ENCODE measurements at regions not wholly inside any gene's neighbourhood (a gene's known extent, or its start where the extent isn't known, plus 50 kb on each side); places are given as distances from the start of the nearest gene placed in this dataset.

DNA sequence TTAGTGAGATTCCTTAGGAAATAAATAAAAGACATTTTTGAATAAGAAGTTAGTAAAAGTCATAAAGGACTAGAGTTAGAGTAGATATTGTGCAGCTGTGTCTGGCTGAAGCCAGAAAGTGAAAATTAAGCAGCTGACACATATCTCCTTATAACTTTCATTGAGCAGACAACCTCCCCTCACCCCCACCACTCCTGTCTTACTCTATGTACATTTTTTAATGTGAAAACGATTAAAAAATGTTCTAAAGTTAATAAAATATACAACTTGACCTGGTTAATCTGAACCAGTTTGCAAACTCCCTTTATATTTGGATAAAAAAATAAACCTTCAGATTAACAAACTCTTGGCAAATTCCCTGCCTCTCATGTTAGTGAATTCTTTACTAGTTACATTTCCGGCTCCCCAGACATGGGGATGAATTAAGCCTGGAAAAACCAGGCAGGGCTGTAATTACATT lies 462.8 kb downstream of the MEIS1 start:
- TF ChIP-seq, protein P1, sequence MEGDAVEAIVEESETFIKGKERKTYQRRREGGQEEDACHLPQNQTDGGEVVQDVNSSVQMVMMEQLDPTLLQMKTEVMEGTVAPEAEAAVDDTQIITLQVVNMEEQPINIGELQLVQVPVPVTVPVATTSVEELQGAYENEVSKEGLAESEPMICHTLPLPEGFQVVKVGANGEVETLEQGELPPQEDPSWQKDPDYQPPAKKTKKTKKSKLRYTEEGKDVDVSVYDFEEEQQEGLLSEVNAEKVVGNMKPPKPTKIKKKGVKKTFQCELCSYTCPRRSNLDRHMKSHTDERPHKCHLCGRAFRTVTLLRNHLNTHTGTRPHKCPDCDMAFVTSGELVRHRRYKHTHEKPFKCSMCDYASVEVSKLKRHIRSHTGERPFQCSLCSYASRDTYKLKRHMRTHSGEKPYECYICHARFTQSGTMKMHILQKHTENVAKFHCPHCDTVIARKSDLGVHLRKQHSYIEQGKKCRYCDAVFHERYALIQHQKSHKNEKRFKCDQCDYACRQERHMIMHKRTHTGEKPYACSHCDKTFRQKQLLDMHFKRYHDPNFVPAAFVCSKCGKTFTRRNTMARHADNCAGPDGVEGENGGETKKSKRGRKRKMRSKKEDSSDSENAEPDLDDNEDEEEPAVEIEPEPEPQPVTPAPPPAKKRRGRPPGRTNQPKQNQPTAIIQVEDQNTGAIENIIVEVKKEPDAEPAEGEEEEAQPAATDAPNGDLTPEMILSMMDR (IDR thresholded peaks at IDR 0.05; ENCODE audit: low read length), result no peak
- no peak for TF ChIP-seq EZH2phosphoT487 (IDR thresholded peaks at IDR 0.05; ENCODE audit: low read length)

All from MM.1S (cell line).